Psoas muscle (tissue), 7 donors: ENCODE measurements at regions not wholly inside any gene's neighbourhood (a gene's known extent, or its start where the extent isn't known, plus 50 kb on each side); places are given as distances from the start of the nearest gene placed in this dataset.

ENCODE experiments used
- ATAC-seq, 4 donors: fragments of 200-7000 bp; cut with Tn5 transposase; one replicate each; pipeline ENCODE4 v1.9.1; 2020; ENCODE audit warnings: moderate library complexity in 3 of 4, mild to moderate bottlenecking in 2 of 4
- DNase-seq, 2 donors: peaks; one replicate each; pipeline ENCODE4 v3.0.0-alpha.2; 2020
- H3K27ac ChIP-seq: fragments of 200-600 bp; one replicate; pipeline ENCODE4 v1.8.0; 2022
- H3K27me3 ChIP-seq, 3 donors: fragments of 200-600 bp in 1 of 3; one replicate each; pipeline versions ENCODE4 v1.6.1 to v1.8.0; 2013 to 2022; ENCODE audit warnings: low read length in 2 of 3, mild to moderate bottlenecking in 2 of 3, moderate library complexity in 1 of 3; ENCODE audit not compliant: insufficient read depth in 3 of 3
- H3K36me3 ChIP-seq, 2 donors: fragments of 200-600 bp in 1 of 2; one replicate each; pipeline versions ENCODE4 v1.6.1 to v1.8.0; 2013 to 2022; ENCODE audit warnings: low read depth in 1 of 2, mild to moderate bottlenecking in 1 of 2, moderate library complexity in 1 of 2; ENCODE audit not compliant: insufficient read depth in 1 of 2
- H3K4me1 ChIP-seq: fragments of 200-600 bp; one replicate; pipeline ENCODE4 v1.8.0; 2022
- H3K4me3 ChIP-seq: fragments of 200-600 bp; one replicate; pipeline ENCODE4 v1.8.0; 2022; ENCODE audit warnings: mild to moderate bottlenecking
- H3K9me3 ChIP-seq: fragments of 200-600 bp; one replicate; pipeline ENCODE4 v1.8.0; 2022
- WGBS, 3 donors: extraction: QIAGEN DNeasy Blood & Tissue Kit; methylation state at CpG; one replicate each; pipeline versions ENCODE4 v1.1.6 to v1.1.7; 2013; 5-methylcytosine and 5-hydroxymethylcytosine counted together
- intact Hi-C, 2 donors: fragments of 100-400 bp; cut with DNase I; formaldehyde crosslinking; loops; one replicate each; pipeline versions ENCODE4 v1.11.0 to v1.14.2; 2022
- TF ChIP-seq, protein P1 (sequence below): fragments of 200-600 bp; IDR thresholded peaks from one replicate; pipeline ENCODE4 v1.8.0; 2022; ENCODE audit warnings: antibody characterized with exemption
- donor health status: healthy with polysubstance abuse.
- donor health status: DM: no; HTN: no; CAD: no; lungs with moderate emphysema.
- donor health status: Bipolar disorder and iron deficiency.
- donor health status: healthy.
- donor health status: DM: yes; HTN: yes; CAD: no.
- donor health status: DM: no; HTN: no; CAD: no.
- donor health status: DM: yes; HTN: yes; CAD: no.

DNA sequence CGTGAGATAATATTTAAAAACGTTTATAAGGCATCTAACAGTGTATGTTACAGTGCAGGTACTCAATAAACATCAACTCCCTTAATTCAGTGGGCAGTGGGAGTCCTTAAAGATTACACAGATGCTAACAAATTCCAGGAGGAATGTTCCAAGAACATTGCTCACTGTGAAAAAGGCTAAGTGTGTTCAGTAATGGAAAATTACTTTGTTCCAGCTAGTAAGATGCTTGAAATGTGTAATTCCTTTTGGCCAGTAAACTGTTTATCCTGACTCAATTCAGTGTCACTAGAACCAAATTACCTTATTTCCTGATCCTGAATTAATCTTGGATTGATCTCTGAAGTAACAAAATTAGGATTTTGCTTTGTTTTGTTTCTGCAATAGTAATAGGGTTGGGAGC lies 54.2 kb upstream of the SEMA6D start:
- ATAC-seq (no peak), DNase-seq (no peak)
- H3K27ac ChIP-seq: no peak overlapping the region
- H3K27me3 ChIP-seq: no peaks in the 10 kb centered on the region
- no peaks in the 10 kb centered on the region for H3K36me3 ChIP-seq
- intact Hi-C loops: no loop called here
- WGBS, 3 donors: 30 to 36% (median 32%) methylated on average over 2 of the region's 2 CpGs
- H3K9me3 ChIP-seq: no peaks in the 10 kb centered on the region
- TF ChIP-seq, protein P1, sequence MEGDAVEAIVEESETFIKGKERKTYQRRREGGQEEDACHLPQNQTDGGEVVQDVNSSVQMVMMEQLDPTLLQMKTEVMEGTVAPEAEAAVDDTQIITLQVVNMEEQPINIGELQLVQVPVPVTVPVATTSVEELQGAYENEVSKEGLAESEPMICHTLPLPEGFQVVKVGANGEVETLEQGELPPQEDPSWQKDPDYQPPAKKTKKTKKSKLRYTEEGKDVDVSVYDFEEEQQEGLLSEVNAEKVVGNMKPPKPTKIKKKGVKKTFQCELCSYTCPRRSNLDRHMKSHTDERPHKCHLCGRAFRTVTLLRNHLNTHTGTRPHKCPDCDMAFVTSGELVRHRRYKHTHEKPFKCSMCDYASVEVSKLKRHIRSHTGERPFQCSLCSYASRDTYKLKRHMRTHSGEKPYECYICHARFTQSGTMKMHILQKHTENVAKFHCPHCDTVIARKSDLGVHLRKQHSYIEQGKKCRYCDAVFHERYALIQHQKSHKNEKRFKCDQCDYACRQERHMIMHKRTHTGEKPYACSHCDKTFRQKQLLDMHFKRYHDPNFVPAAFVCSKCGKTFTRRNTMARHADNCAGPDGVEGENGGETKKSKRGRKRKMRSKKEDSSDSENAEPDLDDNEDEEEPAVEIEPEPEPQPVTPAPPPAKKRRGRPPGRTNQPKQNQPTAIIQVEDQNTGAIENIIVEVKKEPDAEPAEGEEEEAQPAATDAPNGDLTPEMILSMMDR: no peak
- no peak overlapping the region for H3K4me3 ChIP-seq
- no peaks in the 10 kb centered on the region for H3K4me1 ChIP-seq
